ENCODE measurements at regions not wholly inside any gene's neighbourhood (a gene's known extent, or its start where the extent isn't known, plus 50 kb on each side); places are given as distances from the start of the nearest gene placed in this dataset.

- H3K9me2 ChIP-seq (replicated peaks; ENCODE audit: insufficient read depth, low read length): no peaks in the 10 kb centered on the region
- H3K9ac ChIP-seq (ENCODE audit: low read length): no peak overlapping the region
- H4K20me1 ChIP-seq (ENCODE audit: insufficient read depth, low read depth, low read length): no peaks in the 10 kb centered on the region
- no peaks in the 10 kb centered on the region for H3K36me3 ChIP-seq (ENCODE audit: insufficient read depth, low read length)
- no peak overlapping the region for H2AFZ ChIP-seq (ENCODE audit: low read length)
- no peak for DNase-seq
- H3K4me1 ChIP-seq (ENCODE audit: low read length): no peaks in the 10 kb centered on the region
- no peaks in the 10 kb centered on the region for H3K27me3 ChIP-seq (ENCODE audit: low read length)
- H3K4me2 ChIP-seq (ENCODE audit: low read depth, low read length, poor library complexity, severe bottlenecking): no peak overlapping the region
- H3K4me3 ChIP-seq (ENCODE audit: low read length): no peak overlapping the region
- H3K79me2 ChIP-seq (ENCODE audit: low read length): no peaks in the 10 kb centered on the region
- no peaks in the 10 kb centered on the region for H3K9me3 ChIP-seq (ENCODE audit: low read length)
- no peak overlapping the region for H3K27ac ChIP-seq (ENCODE audit: low read length)
These were observed 179.9 kb downstream of the NPHP4 start for GRCh38 chr1:5812295-5812694.

DNA sequence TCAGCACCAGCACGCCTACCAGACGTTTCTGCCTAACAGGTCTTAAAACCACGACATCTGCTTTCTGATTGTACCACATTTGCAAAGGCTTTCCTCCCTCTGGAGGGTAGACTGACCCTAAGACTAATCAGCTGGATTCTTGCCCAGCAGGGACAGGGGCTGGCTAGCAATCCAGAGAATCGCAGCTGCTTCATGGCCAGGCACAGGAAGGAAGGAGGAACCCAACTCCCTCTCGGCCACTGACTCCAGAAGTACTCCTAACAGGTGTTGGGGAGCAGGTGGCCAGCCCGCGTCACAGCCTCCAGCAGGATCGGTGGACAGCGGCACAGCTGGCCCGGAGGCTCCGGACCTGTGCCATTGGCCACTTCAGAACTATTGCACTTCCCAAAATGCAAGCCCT lies 180.8 kb downstream of the NPHP4 start:
- no peaks in the 10 kb centered on the region for H3K9me2 ChIP-seq (replicated peaks; ENCODE audit: insufficient read depth, low read length)
- no peaks in the 10 kb centered on the region for H3K9me3 ChIP-seq (ENCODE audit: low read length)
- no peak overlapping the region for H2AFZ ChIP-seq (ENCODE audit: low read length)
- DNase-seq: no peak
- no peaks in the 10 kb centered on the region for H3K36me3 ChIP-seq (ENCODE audit: insufficient read depth, low read length)
- no peaks in the 10 kb centered on the region for H4K20me1 ChIP-seq (ENCODE audit: insufficient read depth, low read depth, low read length)
- no peaks in the 10 kb centered on the region for H3K79me2 ChIP-seq (ENCODE audit: low read length)
- H3K4me3 ChIP-seq (ENCODE audit: low read length): no peak overlapping the region
- no peak overlapping the region for H3K27ac ChIP-seq (ENCODE audit: low read length)
- no peaks in the 10 kb centered on the region for H3K4me1 ChIP-seq (ENCODE audit: low read length)
- H3K9ac ChIP-seq (ENCODE audit: low read length): no peak overlapping the region
- H3K27me3 ChIP-seq (ENCODE audit: low read length): no peaks in the 10 kb centered on the region
- no peak overlapping the region for H3K4me2 ChIP-seq (ENCODE audit: low read depth, low read length, poor library complexity, severe bottlenecking)

GRCh38 chr1:5810553-5811270 lies 181.5 kb downstream of the NPHP4 start:
- no peaks in the 10 kb centered on the region for H3K79me2 ChIP-seq (ENCODE audit: low read length)
- DNase-seq: no peak
- no peaks in the 10 kb centered on the region for H3K9me3 ChIP-seq (ENCODE audit: low read length)
- no peaks in the 10 kb centered on the region for H3K36me3 ChIP-seq (ENCODE audit: insufficient read depth, low read length)
- H4K20me1 ChIP-seq (ENCODE audit: insufficient read depth, low read depth, low read length): no peaks in the 10 kb centered on the region
- H2AFZ ChIP-seq (ENCODE audit: low read length): no peak overlapping the region
- no peaks in the 10 kb centered on the region for H3K27me3 ChIP-seq (ENCODE audit: low read length)
- no peak overlapping the region for H3K27ac ChIP-seq (ENCODE audit: low read length)
- no peak overlapping the region for H3K4me3 ChIP-seq (ENCODE audit: low read length)
- H3K4me1 ChIP-seq (ENCODE audit: low read length): no peaks in the 10 kb centered on the region
- H3K9me2 ChIP-seq (replicated peaks; ENCODE audit: insufficient read depth, low read length): no peaks in the 10 kb centered on the region
- H3K9ac ChIP-seq (ENCODE audit: low read length): no peak overlapping the region
- no peak overlapping the region for H3K4me2 ChIP-seq (ENCODE audit: low read depth, low read length, poor library complexity, severe bottlenecking)

DNA sequence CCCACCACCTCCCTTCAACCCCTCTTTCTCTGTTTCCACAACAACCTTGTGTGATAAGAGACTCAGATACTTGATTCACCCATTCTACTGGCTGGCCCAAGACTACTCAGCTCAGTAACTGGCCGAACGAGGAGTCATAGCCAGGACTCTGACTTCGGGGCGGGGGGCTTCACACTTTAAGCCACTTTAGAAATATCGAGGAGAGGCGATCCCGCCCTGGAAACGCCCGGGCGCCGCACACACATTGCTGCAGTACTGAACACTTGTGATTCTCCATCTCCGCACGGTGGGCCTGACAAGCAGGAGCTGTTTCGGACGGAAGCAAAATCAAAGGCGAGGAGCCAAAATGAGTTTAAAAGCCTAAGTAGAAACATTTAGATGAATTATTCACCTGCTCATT lies 182.1 kb downstream of the NPHP4 start:
- H3K9me3 ChIP-seq (ENCODE audit: low read length): no peaks in the 10 kb centered on the region
- no peaks in the 10 kb centered on the region for H3K36me3 ChIP-seq (ENCODE audit: insufficient read depth, low read length)
- H3K79me2 ChIP-seq (ENCODE audit: low read length): no peaks in the 10 kb centered on the region
- no peak overlapping the region for H3K4me2 ChIP-seq (ENCODE audit: low read depth, low read length, poor library complexity, severe bottlenecking)
- H3K27ac ChIP-seq (ENCODE audit: low read length): no peak overlapping the region
- no peak for DNase-seq
- no peaks in the 10 kb centered on the region for H3K4me1 ChIP-seq (ENCODE audit: low read length)
- no peaks in the 10 kb centered on the region for H3K27me3 ChIP-seq (ENCODE audit: low read length)
- H3K9me2 ChIP-seq (replicated peaks; ENCODE audit: insufficient read depth, low read length): no peaks in the 10 kb centered on the region
- no peaks in the 10 kb centered on the region for H4K20me1 ChIP-seq (ENCODE audit: insufficient read depth, low read depth, low read length)
- no peak overlapping the region for H3K4me3 ChIP-seq (ENCODE audit: low read length)
- H2AFZ ChIP-seq (ENCODE audit: low read length): no peak overlapping the region
- H3K9ac ChIP-seq (ENCODE audit: low read length): no peak overlapping the region

DNA sequence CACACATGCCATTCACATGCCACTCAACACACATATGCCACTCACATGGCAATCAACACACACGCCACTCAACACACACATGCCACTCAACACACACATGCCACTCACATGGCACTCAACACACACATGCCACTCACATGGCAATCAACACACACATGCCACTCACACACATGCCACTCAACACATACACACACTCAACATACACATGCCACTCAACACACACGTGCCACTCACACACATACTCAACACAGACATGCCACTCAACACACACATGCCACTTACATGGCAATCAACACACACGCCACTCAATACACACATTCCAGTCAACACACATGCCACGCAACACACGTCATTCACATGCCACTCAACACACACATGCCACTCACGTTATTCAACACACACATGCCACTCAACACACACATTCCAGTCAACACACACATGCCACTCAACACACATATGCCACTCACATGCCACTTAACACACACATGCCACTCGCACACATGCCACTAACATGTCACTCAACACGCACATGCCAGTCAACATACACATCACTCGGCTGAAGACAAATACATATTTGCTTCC lies 182.9 kb downstream of the NPHP4 start:
- Histone ChIP-seq H3K4me2 (ENCODE audit: low read depth, low read length, poor library complexity, severe bottlenecking) (no peak overlapping the region), H3K9me3 (ENCODE audit: low read length) (no peaks in the 10 kb centered on the region), H2AFZ (ENCODE audit: low read length) (no peak overlapping the region), H4K20me1 (ENCODE audit: insufficient read depth, low read depth, low read length) (no peaks in the 10 kb centered on the region), H3K9me2 (replicated peaks; ENCODE audit: insufficient read depth, low read length) (no peaks in the 10 kb centered on the region), H3K27ac (ENCODE audit: low read length) (no peak overlapping the region), H3K27me3 (ENCODE audit: low read length) (no peaks in the 10 kb centered on the region), H3K9ac (ENCODE audit: low read length) (no peak overlapping the region), H3K4me3 (ENCODE audit: low read length) (no peak overlapping the region), H3K4me1 (ENCODE audit: low read length) (no peaks in the 10 kb centered on the region), H3K36me3 (ENCODE audit: insufficient read depth, low read length) (no peaks in the 10 kb centered on the region), H3K79me2 (ENCODE audit: low read length) (no peaks in the 10 kb centered on the region)
- no peak for DNase-seq

DNA sequence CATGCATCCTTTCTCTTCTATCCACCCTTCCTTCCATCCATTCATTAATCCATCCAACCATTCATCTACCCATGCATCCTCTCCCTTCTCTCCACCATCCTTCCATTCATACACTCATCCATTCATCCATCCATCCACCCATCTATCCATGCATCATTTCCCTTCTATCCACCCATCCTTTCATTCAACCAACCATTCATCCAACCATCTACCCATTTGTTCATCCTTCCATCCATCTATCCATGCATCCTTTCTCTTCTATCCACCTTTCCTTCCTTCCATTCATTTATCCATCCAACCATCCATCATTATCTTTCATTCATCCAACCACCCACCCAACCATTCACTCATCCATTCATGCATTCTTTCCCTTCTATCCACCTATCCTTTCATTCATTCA lies 188.4 kb downstream of the NPHP4 start:
- no peaks in the 10 kb centered on the region for H3K36me3 ChIP-seq (ENCODE audit: insufficient read depth, low read length)
- H3K79me2 ChIP-seq (ENCODE audit: low read length): no peaks in the 10 kb centered on the region
- no peaks in the 10 kb centered on the region for H3K9me3 ChIP-seq (ENCODE audit: low read length)
- H3K4me3 ChIP-seq (ENCODE audit: low read length): no peak overlapping the region
- no peak overlapping the region for H3K9ac ChIP-seq (ENCODE audit: low read length)
- no peak overlapping the region for H3K27ac ChIP-seq (ENCODE audit: low read length)
- no peaks in the 10 kb centered on the region for H4K20me1 ChIP-seq (ENCODE audit: insufficient read depth, low read depth, low read length)
- no peak for DNase-seq
- H3K4me1 ChIP-seq (ENCODE audit: low read length): no peaks in the 10 kb centered on the region
- H2AFZ ChIP-seq (ENCODE audit: low read length): no peak overlapping the region
- no peaks in the 10 kb centered on the region for H3K9me2 ChIP-seq (replicated peaks; ENCODE audit: insufficient read depth, low read length)
- H3K4me2 ChIP-seq (ENCODE audit: low read depth, low read length, poor library complexity, severe bottlenecking): no peak overlapping the region
- H3K27me3 ChIP-seq (ENCODE audit: low read length): no peaks in the 10 kb centered on the region; the same call in 1 of the 2 replicates

DNA sequence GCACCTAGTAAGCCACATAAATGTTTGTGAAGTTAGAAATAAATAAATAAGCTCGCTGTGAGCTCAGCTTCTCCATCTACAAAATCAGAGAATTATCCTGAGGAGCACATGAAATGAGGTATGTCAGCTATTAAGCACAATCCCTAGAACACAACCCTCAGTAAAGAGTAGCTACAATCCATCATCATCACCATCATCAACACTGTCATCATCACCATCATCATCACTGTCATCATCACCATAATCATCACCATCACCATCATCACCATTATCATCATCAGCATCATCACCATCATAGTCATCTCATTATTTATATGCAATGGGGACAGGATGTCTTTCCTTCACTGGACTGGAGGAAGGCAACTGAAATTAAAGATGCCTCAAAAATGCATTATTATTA lies 189.6 kb downstream of the NPHP4 start:
- Histone ChIP-seq H3K4me3 (ENCODE audit: low read length) (no peak overlapping the region), H4K20me1 (ENCODE audit: insufficient read depth, low read depth, low read length) (no peaks in the 10 kb centered on the region), H3K27ac (ENCODE audit: low read length) (no peak overlapping the region), H3K79me2 (ENCODE audit: low read length) (no peaks in the 10 kb centered on the region), H3K9me3 (ENCODE audit: low read length) (no peaks in the 10 kb centered on the region), H3K9ac (ENCODE audit: low read length) (no peak overlapping the region), H3K9me2 (replicated peaks; ENCODE audit: insufficient read depth, low read length) (no peaks in the 10 kb centered on the region), H3K4me2 (ENCODE audit: low read depth, low read length, poor library complexity, severe bottlenecking) (no peak overlapping the region), H2AFZ (ENCODE audit: low read length) (no peak overlapping the region), H3K36me3 (ENCODE audit: insufficient read depth, low read length) (no peaks in the 10 kb centered on the region), H3K4me1 (ENCODE audit: low read length) (no peaks in the 10 kb centered on the region), H3K27me3 (ENCODE audit: low read length) (no peaks in the 10 kb centered on the region; the same call in 1 of the 2 replicates)
- no peak for DNase-seq

GRCh38 chr1:5798904-5799303 lies 193.3 kb downstream of the NPHP4 start:
- Histone ChIP-seq H4K20me1 (ENCODE audit: insufficient read depth, low read depth, low read length) (no peaks in the 10 kb centered on the region), H3K4me3 (ENCODE audit: low read length) (no peak overlapping the region), H3K27me3 (ENCODE audit: low read length) (no peaks in the 10 kb centered on the region; the same call in 1 of the 2 replicates), H2AFZ (ENCODE audit: low read length) (no peak overlapping the region), H3K36me3 (ENCODE audit: insufficient read depth, low read length) (no peaks in the 10 kb centered on the region), H3K9me3 (ENCODE audit: low read length) (no peaks in the 10 kb centered on the region), H3K27ac (ENCODE audit: low read length) (no peak overlapping the region), H3K4me2 (ENCODE audit: low read depth, low read length, poor library complexity, severe bottlenecking) (no peak overlapping the region), H3K9ac (ENCODE audit: low read length) (no peak overlapping the region), H3K79me2 (ENCODE audit: low read length) (no peaks in the 10 kb centered on the region), H3K4me1 (ENCODE audit: low read length) (no peaks in the 10 kb centered on the region), H3K9me2 (replicated peaks; ENCODE audit: insufficient read depth, low read length) (no peaks in the 10 kb centered on the region)
- DNase-seq: no peak

All from Karpas-422 (cell line).